CD4-positive, CD25-positive, alpha-beta regulatory T cell (primary cell): ENCODE measurements at regions not wholly inside any gene's neighbourhood (a gene's known extent, or its start where the extent isn't known, plus 50 kb on each side); places are given as distances from the start of the nearest gene placed in this dataset.

ENCODE experiments used
- ATAC-seq, 2 donors: fragments of 150-1000 bp; cut with Tn5 transposase; one replicate each; pipeline ENCODE4 v1.10.0; 2021; ENCODE audit warnings: low read depth in 2 of 2, moderate number of reproducible peaks in 2 of 2, moderate library complexity in 1 of 2
- DNase-seq, 3 donors: peaks; one replicate each; pipeline versions ENCODE4 v3.0.0 to v3.0.0-alpha.2; 2012 to 2022; ENCODE audit warnings: mixed read lengths in 1 of 3
- H3K27ac ChIP-seq: one replicate; pipeline ENCODE4 v1.7.0; 2013; ENCODE audit warnings: mild to moderate bottlenecking, low read length; ENCODE audit not compliant: insufficient read depth, poor library complexity, severe bottlenecking
- H3K27me3 ChIP-seq: one replicate; pipeline ENCODE4 v1.7.0; 2013; ENCODE audit warnings: low read length; ENCODE audit not compliant: control insufficient read depth, insufficient read depth
- H3K36me3 ChIP-seq: one replicate; pipeline ENCODE4 v1.7.0; 2013; ENCODE audit warnings: mild to moderate bottlenecking, low read length, moderate library complexity; ENCODE audit not compliant: control insufficient read depth, insufficient read depth
- H3K4me1 ChIP-seq: 2 replicates; pipeline ENCODE4 v1.7.0; 2013; ENCODE audit warnings: mild to moderate bottlenecking, low read length; ENCODE audit not compliant: insufficient read depth, control insufficient read depth, poor library complexity, severe bottlenecking
- H3K4me3 ChIP-seq: one replicate; pipeline ENCODE4 v1.7.0; 2013; ENCODE audit warnings: low read depth, mild to moderate bottlenecking, low read length, moderate library complexity
- H3K9me3 ChIP-seq, 2 experiments: 1 replicate in 1 of 2; 2 replicates in 1 of 2; pipeline ENCODE4 v1.7.0; 2013; ENCODE audit warnings: low read length in 2 of 2, mild to moderate bottlenecking in 1 of 2, moderate library complexity in 1 of 2; ENCODE audit not compliant: control insufficient read depth in 2 of 2
- H3K27ac Mint-ChIP-seq, 3 donors: one replicate each; pipeline ENCODE4 v1.8.0; 2020 to 2022; ENCODE audit warnings: mild to moderate bottlenecking in 3 of 3, mixed read lengths in 3 of 3, moderate library complexity in 2 of 3
- H3K27me3 Mint-ChIP-seq: one replicate; pipeline ENCODE4 v1.8.0; 2022; ENCODE audit warnings: mild to moderate bottlenecking, mixed read lengths
- H3K36me3 Mint-ChIP-seq: one replicate; pipeline ENCODE4 v1.8.0; 2020; ENCODE audit warnings: mixed read lengths
- H3K4me1 Mint-ChIP-seq, 4 donors: one replicate each; pipeline ENCODE4 v1.8.0; 2020 to 2022; ENCODE audit warnings: mixed read lengths in 4 of 4, mild to moderate bottlenecking in 1 of 4
- H3K4me3 Mint-ChIP-seq, 4 donors: one replicate each; pipeline ENCODE4 v1.8.0; 2020 to 2022; ENCODE audit warnings: mild to moderate bottlenecking in 4 of 4, mixed read lengths in 4 of 4, moderate library complexity in 3 of 4
- H3K9me3 Mint-ChIP-seq, 7 donors: one replicate each; pipeline ENCODE4 v1.8.0; 2020 to 2022; ENCODE audit warnings: mixed read lengths in 7 of 7, mild to moderate bottlenecking in 3 of 7, moderate library complexity in 2 of 7

GRCh38 chr1:102732927-102733326 is 375.4 kb downstream of the COL11A1 start:
- H3K27me3 ChIP-seq = no peaks in the 10 kb centered on the region
- Mint-ChIP-seq H3K27ac (no peak overlapping the region), H3K4me3 (no peak overlapping the region), H3K9me3 (peaks cover 0 to 4% (median 2%) of the 10 kb centered on the region in 7 donors), H3K27me3 (no peaks in the 10 kb centered on the region), H3K4me1 (no peaks in the 10 kb centered on the region), H3K36me3 (no peaks in the 10 kb centered on the region)
- H3K36me3 ChIP-seq = no peaks in the 10 kb centered on the region
- H3K4me1 ChIP-seq = no peaks in the 10 kb centered on the region
- H3K9me3 ChIP-seq = no peaks in the 10 kb centered on the region
- ATAC-seq = no peak
- DNase-seq = no peak
- H3K27ac ChIP-seq = no peak overlapping the region
- H3K4me3 ChIP-seq = no peak overlapping the region

GRCh38 chr1:102726417-102726816 is 381.9 kb downstream of the COL11A1 start:
- no peaks in the 10 kb centered on the region for H3K9me3 ChIP-seq
- H3K27ac ChIP-seq = no peak overlapping the region
- no peak overlapping the region for H3K27ac Mint-ChIP-seq
- no peaks in the 10 kb centered on the region for H3K4me1 ChIP-seq
- H3K4me1 Mint-ChIP-seq = no peaks in the 10 kb centered on the region
- H3K4me3 ChIP-seq = no peak overlapping the region
- no peaks in the 10 kb centered on the region for H3K27me3 ChIP-seq
- H3K27me3 Mint-ChIP-seq = no peaks in the 10 kb centered on the region
- no peaks in the 10 kb centered on the region for H3K36me3 Mint-ChIP-seq
- H3K4me3 Mint-ChIP-seq = no peak overlapping the region
- ATAC-seq = no peak
- peaks cover 0 to 6% (median 2%) of the 10 kb centered on the region in 7 donors for H3K9me3 Mint-ChIP-seq
- no peaks in the 10 kb centered on the region for H3K36me3 ChIP-seq
- DNase-seq = no peak

GRCh38 chr1:102724741-102725140 is 383.6 kb downstream of the COL11A1 start:
- H3K9me3 Mint-ChIP-seq = peaks cover 0 to 4% (median 0%) of the 10 kb centered on the region in 7 donors
- no peak overlapping the region for H3K27ac ChIP-seq
- ATAC-seq = no peak
- no peaks in the 10 kb centered on the region for H3K4me1 Mint-ChIP-seq
- no peak overlapping the region for H3K4me3 ChIP-seq
- no peaks in the 10 kb centered on the region for H3K9me3 ChIP-seq
- no peaks in the 10 kb centered on the region for H3K36me3 ChIP-seq
- no peaks in the 10 kb centered on the region for H3K36me3 Mint-ChIP-seq
- H3K27me3 ChIP-seq = no peaks in the 10 kb centered on the region
- no peak for DNase-seq
- H3K4me3 Mint-ChIP-seq = no peak overlapping the region
- H3K27me3 Mint-ChIP-seq = no peaks in the 10 kb centered on the region
- H3K4me1 ChIP-seq = no peaks in the 10 kb centered on the region
- no peak overlapping the region for H3K27ac Mint-ChIP-seq

- Histone ChIP-seq H3K4me1 (no peaks in the 10 kb centered on the region), H3K27me3 (no peaks in the 10 kb centered on the region), H3K36me3 (no peaks in the 10 kb centered on the region), H3K27ac (no peak overlapping the region), H3K4me3 (no peak overlapping the region), H3K9me3 (no peaks in the 10 kb centered on the region)
- peaks cover 0 to 5% (median 2%) of the 10 kb centered on the region in 7 donors for H3K9me3 Mint-ChIP-seq
- no peaks in the 10 kb centered on the region for H3K36me3 Mint-ChIP-seq
- H3K4me3 Mint-ChIP-seq = no peak overlapping the region
- no peaks in the 10 kb centered on the region for H3K27me3 Mint-ChIP-seq
- DNase-seq (no peak), ATAC-seq (no peak)
- no peak overlapping the region for H3K27ac Mint-ChIP-seq
- H3K4me1 Mint-ChIP-seq = peaks cover 0 to 3% (median 0%) of the 10 kb centered on the region in 4 donors
Measured at GRCh38 chr1:102715150-102715549, 393.2 kb downstream of the COL11A1 start.

- H3K9me3 Mint-ChIP-seq = peaks cover 0 to 6% (median 1%) of the 10 kb centered on the region in 7 donors
- Histone ChIP-seq H3K4me3 (no peak overlapping the region), H3K4me1 (no peaks in the 10 kb centered on the region), H3K36me3 (no peaks in the 10 kb centered on the region), H3K27ac (no peak overlapping the region), H3K27me3 (no peaks in the 10 kb centered on the region), H3K9me3 (peaks cover 0 to 2% of the 10 kb centered on the region in 2 experiments)
- H3K4me1 Mint-ChIP-seq = no peaks in the 10 kb centered on the region
- ATAC-seq (no peak), DNase-seq (no peak)
- no peak overlapping the region for H3K27ac Mint-ChIP-seq
- no peaks in the 10 kb centered on the region for H3K36me3 Mint-ChIP-seq
- H3K4me3 Mint-ChIP-seq = no peak overlapping the region
- H3K27me3 Mint-ChIP-seq = no peaks in the 10 kb centered on the region
Measured at GRCh38 chr1:102699524-102699923, 408.8 kb downstream of the COL11A1 start.

- H3K36me3 Mint-ChIP-seq = no peaks in the 10 kb centered on the region
Measured at GRCh38 chr1:102693345-102693744, 415.0 kb downstream of the COL11A1 start.

GRCh38 chr1:102691592-102692090 is 416.7 kb downstream of the COL11A1 start:
- Histone ChIP-seq H3K9me3 (no peaks in the 10 kb centered on the region), H3K4me1 (no peaks in the 10 kb centered on the region), H3K36me3 (no peaks in the 10 kb centered on the region), H3K4me3 (no peak overlapping the region), H3K27me3 (no peaks in the 10 kb centered on the region), H3K27ac (no peak overlapping the region)
- Mint-ChIP-seq H3K9me3 (peaks cover 0 to 8% (median 4%) of the 10 kb centered on the region in 7 donors), H3K27ac (peak overlapping the region in 1 of 3 donors; percentile 14), H3K27me3 (no peaks in the 10 kb centered on the region), H3K4me3 (no peak overlapping the region), H3K4me1 (no peaks in the 10 kb centered on the region), H3K36me3 (no peaks in the 10 kb centered on the region)
- no peak for DNase-seq
- no peak for ATAC-seq

More at GRCh38 chr1:102693345-102693744, 415.0 kb downstream of the COL11A1 start:
- Histone ChIP-seq H3K27me3 (no peaks in the 10 kb centered on the region), H3K4me3 (no peak overlapping the region), H3K27ac (no peak overlapping the region), H3K4me1 (no peaks in the 10 kb centered on the region), H3K36me3 (no peaks in the 10 kb centered on the region), H3K9me3 (no peaks in the 10 kb centered on the region)
- ATAC-seq (no peak), DNase-seq (no peak)
- Mint-ChIP-seq H3K27ac (no peak overlapping the region), H3K4me3 (no peak overlapping the region), H3K9me3 (peaks cover 0 to 8% (median 3%) of the 10 kb centered on the region in 7 donors), H3K27me3 (no peaks in the 10 kb centered on the region), H3K4me1 (no peaks in the 10 kb centered on the region)

GRCh38 chr1:102687383-102687782 is 420.9 kb downstream of the COL11A1 start:
- Histone ChIP-seq H3K27me3 (no peaks in the 10 kb centered on the region), H3K36me3 (no peaks in the 10 kb centered on the region), H3K27ac (no peak overlapping the region), H3K4me3 (no peak overlapping the region), H3K9me3 (no peaks in the 10 kb centered on the region), H3K4me1 (no peaks in the 10 kb centered on the region)
- Mint-ChIP-seq H3K36me3 (no peaks in the 10 kb centered on the region), H3K4me3 (no peak overlapping the region), H3K9me3 (peaks cover 0 to 7% (median 0%) of the 10 kb centered on the region in 7 donors), H3K4me1 (no peaks in the 10 kb centered on the region), H3K27me3 (no peaks in the 10 kb centered on the region), H3K27ac (no peak overlapping the region)
- ATAC-seq = no peak
- no peak for DNase-seq
